ENCODE measurements at regions not wholly inside any gene's neighbourhood (a gene's known extent, or its start where the extent isn't known, plus 50 kb on each side); places are given as distances from the start of the nearest gene placed in this dataset.

DNA sequence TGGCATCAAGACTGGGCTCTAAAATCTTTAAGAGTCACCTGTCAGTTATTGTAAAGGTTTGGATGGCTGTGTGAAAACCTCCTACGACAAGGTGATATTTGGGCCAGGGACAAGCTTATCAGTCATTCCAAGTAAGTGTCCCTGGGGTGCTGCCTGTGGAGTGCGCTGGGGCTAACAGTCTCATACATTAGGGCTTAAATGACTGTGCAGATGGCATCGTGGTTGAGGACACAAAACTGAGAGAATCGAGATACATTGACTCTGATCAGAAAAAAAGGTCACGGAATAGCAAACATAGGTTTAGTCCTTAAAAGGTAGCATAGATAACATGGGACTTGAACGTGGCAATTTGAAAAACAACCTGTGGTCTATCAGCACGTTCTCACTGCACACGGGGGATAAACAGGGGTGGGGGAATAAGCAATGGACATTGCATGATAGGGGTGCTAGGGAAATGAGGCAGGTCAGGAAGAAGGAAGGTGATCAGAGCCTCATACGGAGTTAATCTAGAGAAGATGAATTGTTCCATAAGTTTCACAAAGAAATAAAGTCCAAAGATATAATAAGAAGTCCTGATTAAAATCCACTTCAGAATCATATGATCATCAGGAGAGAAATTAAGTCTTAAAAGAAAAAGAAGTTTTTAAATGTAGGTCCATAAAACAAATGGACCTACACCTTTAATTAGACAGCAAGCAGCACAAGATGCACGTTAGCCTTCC lies 100.3 kb downstream of the DAD1 start:
- H3K4me1 ChIP-seq (ENCODE audit: control insufficient read depth in 2 of 2, insufficient read depth in 2 of 2, low read length in 2 of 2): peaks cover 44 to 93% of the 10 kb centered on the region in 2 donors
- H3K27ac ChIP-seq (ENCODE audit: low read depth in 1 of 2, low read length in 1 of 2): peak overlapping the region; percentile 77 to 84
- H3K4me3 ChIP-seq (ENCODE audit: low read length in 2 of 2): peak overlapping the region; percentile 43 to 46
- no peaks in the 10 kb centered on the region for H3K9me3 ChIP-seq (ENCODE audit: control insufficient read depth in 2 of 2, insufficient read depth in 1 of 2, low read length in 1 of 2)
- whole genome bisulfite sequencing: 88% methylated on average over 10 of the region's 10 CpGs
- H3K27me3 ChIP-seq (ENCODE audit: control insufficient read depth in 2 of 2, insufficient read depth in 1 of 2, low read length in 1 of 2): no peaks in the 10 kb centered on the region
- H3K36me3 ChIP-seq (ENCODE audit: control insufficient read depth in 2 of 2, insufficient read depth in 2 of 2, low read length in 1 of 2): peaks cover 8 to 57% of the 10 kb centered on the region in 2 donors
- no peak for DNase-seq (ENCODE audit: low read depth in 6 of 9, low spot score in 9 of 9)

DNA sequence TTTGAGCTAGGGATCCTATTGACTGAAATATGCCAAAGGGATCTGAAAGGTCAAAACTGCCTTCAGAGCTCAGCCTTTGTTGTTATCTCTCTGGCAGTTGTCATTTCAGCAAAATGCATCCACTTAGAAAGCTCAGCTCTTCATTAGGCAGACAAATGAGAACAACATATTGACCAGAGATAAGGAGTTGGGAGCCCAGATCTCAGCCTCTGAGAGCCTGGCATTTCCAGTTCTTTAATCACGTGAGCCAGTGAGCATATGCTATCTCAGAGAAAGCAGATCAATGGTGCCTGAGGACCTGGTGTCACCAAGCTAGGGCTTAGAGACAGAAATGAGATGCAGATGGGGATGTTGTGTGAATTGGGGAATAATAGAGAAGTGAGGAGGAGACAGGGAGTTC lies 101.1 kb downstream of the DAD1 start:
- Histone ChIP-seq H3K36me3 (ENCODE audit: control insufficient read depth in 2 of 2, insufficient read depth in 2 of 2, low read length in 1 of 2) (peaks cover 8 to 50% of the 10 kb centered on the region in 2 donors), H3K27me3 (ENCODE audit: control insufficient read depth in 2 of 2, insufficient read depth in 1 of 2, low read length in 1 of 2) (no peaks in the 10 kb centered on the region), H3K4me3 (ENCODE audit: low read length in 2 of 2) (peak overlapping the region; percentile 43), H3K27ac (ENCODE audit: low read depth in 1 of 2, low read length in 1 of 2) (peak overlapping the region; percentile 66 to 84), H3K4me1 (ENCODE audit: control insufficient read depth in 2 of 2, insufficient read depth in 2 of 2, low read length in 2 of 2) (peaks cover 48 to 90% of the 10 kb centered on the region in 2 donors), H3K9me3 (ENCODE audit: control insufficient read depth in 2 of 2, insufficient read depth in 1 of 2, low read length in 1 of 2) (no peaks in the 10 kb centered on the region)
- WGBS: 54% methylated on average over 1 of the region's 1 CpG
- no peak for DNase-seq (ENCODE audit: low read depth in 6 of 9, low spot score in 9 of 9)

DNA sequence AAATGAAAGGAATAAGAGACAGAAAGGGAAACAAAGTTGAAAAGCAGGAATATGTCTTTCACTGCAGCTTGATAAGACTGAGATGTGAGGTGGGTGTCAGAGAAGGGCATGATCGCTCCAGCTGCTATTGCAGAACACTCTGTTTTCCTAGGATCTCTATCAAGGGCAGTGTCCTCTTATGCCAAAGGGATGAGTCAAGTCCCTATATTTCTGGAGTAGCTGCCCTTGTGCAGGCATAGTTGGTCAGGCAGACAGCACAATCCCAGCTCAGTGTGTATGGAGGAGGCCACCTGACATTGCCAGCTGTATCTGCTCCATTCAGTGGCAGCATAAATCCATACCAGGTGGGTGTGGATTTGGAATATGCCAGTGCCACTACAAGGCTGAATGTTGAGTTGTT lies 101.6 kb downstream of the DAD1 start:
- whole genome bisulfite sequencing: 92% methylated on average over 1 of the region's 1 CpG
- Histone ChIP-seq H3K9me3 (ENCODE audit: control insufficient read depth in 2 of 2, insufficient read depth in 1 of 2, low read length in 1 of 2) (no peaks in the 10 kb centered on the region), H3K36me3 (ENCODE audit: control insufficient read depth in 2 of 2, insufficient read depth in 2 of 2, low read length in 1 of 2) (peaks cover 8 to 44% of the 10 kb centered on the region in 2 donors), H3K4me1 (ENCODE audit: control insufficient read depth in 2 of 2, insufficient read depth in 2 of 2, low read length in 2 of 2) (peaks cover 46 to 88% of the 10 kb centered on the region in 2 donors), H3K4me3 (ENCODE audit: low read length in 2 of 2) (peak overlapping the region; percentile 42 to 43), H3K27ac (ENCODE audit: low read depth in 1 of 2, low read length in 1 of 2) (peak overlapping the region; percentile 66 to 84), H3K27me3 (ENCODE audit: control insufficient read depth in 2 of 2, insufficient read depth in 1 of 2, low read length in 1 of 2) (no peaks in the 10 kb centered on the region)
- DNase-seq (ENCODE audit: low read depth in 6 of 9, low spot score in 9 of 9): no peak

DNA sequence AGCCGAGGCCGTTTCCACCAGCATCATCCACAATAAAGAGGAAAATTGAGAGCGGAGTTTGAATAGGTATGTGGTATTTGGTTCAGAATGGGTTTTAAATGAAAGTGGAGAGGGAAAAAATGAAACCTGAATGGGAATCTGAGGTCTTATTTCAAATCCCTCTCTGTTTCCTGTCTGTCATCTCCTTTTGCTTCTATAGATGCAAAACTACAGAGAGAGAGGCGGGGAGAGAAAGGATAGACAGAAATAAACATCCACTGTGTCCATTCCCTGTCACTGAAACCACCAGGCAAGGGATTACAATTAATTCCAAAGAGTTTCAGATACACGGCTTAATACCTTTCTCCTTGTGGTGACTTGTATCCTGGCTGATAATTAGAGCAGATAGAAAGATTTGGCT lies 102.3 kb downstream of the DAD1 start:
- Histone ChIP-seq H3K36me3 (ENCODE audit: control insufficient read depth in 2 of 2, insufficient read depth in 2 of 2, low read length in 1 of 2) (peaks cover 8 to 41% of the 10 kb centered on the region in 2 donors), H3K4me3 (ENCODE audit: low read length in 2 of 2) (peak overlapping the region; percentile 42 to 43), H3K4me1 (ENCODE audit: control insufficient read depth in 2 of 2, insufficient read depth in 2 of 2, low read length in 2 of 2) (peaks cover 46 to 88% of the 10 kb centered on the region in 2 donors), H3K27me3 (ENCODE audit: control insufficient read depth in 2 of 2, insufficient read depth in 1 of 2, low read length in 1 of 2) (no peaks in the 10 kb centered on the region), H3K9me3 (ENCODE audit: control insufficient read depth in 2 of 2, insufficient read depth in 1 of 2, low read length in 1 of 2) (no peaks in the 10 kb centered on the region), H3K27ac (ENCODE audit: low read depth in 1 of 2, low read length in 1 of 2) (peak overlapping the region; percentile 81 to 84)
- DNase-seq (ENCODE audit: low read depth in 6 of 9, low spot score in 9 of 9): no peak
- 81% methylated on average over 5 of the region's 5 CpGs for WGBS

DNA sequence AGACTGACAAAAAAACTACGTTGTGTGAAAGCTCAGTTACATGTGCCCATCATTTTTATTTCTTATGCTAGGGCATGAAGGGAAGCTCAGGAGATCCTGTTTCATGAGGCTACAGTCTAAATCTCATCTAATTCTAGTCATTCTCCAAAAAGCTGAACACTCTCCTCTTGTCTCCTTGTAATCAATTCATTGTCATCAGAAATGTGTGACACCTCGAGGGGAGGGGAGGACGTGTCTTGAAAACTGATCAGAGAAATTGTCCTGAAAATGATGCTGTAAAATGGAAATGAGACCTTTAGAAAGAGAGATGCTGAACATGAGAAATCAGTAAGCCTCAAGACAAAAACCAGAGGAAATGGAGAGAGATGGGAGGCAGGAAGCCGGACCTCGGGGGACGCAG lies 103.4 kb downstream of the DAD1 start:
- 84% methylated on average over 6 of the region's 6 CpGs for WGBS
- H3K27ac ChIP-seq (ENCODE audit: low read depth in 1 of 2, low read length in 1 of 2): peak overlapping the region; percentile 81 to 84
- no peaks in the 10 kb centered on the region for H3K9me3 ChIP-seq (ENCODE audit: control insufficient read depth in 2 of 2, insufficient read depth in 1 of 2, low read length in 1 of 2)
- no peaks in the 10 kb centered on the region for H3K27me3 ChIP-seq (ENCODE audit: control insufficient read depth in 2 of 2, insufficient read depth in 1 of 2, low read length in 1 of 2)
- H3K36me3 ChIP-seq (ENCODE audit: control insufficient read depth in 2 of 2, insufficient read depth in 2 of 2, low read length in 1 of 2): peaks cover 8 to 38% of the 10 kb centered on the region in 2 donors
- H3K4me1 ChIP-seq (ENCODE audit: control insufficient read depth in 2 of 2, insufficient read depth in 2 of 2, low read length in 2 of 2): peaks cover 46 to 89% of the 10 kb centered on the region in 2 donors
- no peak for DNase-seq (ENCODE audit: low read depth in 6 of 9, low spot score in 9 of 9)
- peak overlapping the region; percentile 42 to 43 for H3K4me3 ChIP-seq (ENCODE audit: low read length in 2 of 2)

DNA sequence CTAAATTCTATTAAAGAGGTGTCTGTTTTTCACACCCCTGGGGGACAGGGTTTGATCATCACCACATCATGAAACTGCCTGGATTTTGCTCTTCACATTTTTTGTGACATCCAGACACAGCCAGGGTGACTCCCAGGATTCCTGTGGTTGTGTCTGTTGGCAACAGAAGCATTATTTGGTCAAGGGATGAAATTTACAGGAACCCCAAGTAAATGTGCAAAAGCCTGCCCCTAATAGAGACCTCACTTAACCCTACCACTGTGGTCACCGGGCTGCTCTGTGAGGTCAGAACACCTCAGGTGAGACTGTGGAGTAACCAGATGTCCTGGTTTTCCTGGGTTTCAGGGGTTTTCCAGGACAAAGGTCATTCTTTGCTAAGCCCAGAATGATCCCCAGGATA lies 103.8 kb downstream of the DAD1 start:
- Histone ChIP-seq H3K27ac (ENCODE audit: low read depth in 1 of 2, low read length in 1 of 2) (peak overlapping the region; percentile 70 to 84), H3K27me3 (ENCODE audit: control insufficient read depth in 2 of 2, insufficient read depth in 1 of 2, low read length in 1 of 2) (no peaks in the 10 kb centered on the region), H3K4me1 (ENCODE audit: control insufficient read depth in 2 of 2, insufficient read depth in 2 of 2, low read length in 2 of 2) (peaks cover 45 to 87% of the 10 kb centered on the region in 2 donors), H3K9me3 (ENCODE audit: control insufficient read depth in 2 of 2, insufficient read depth in 1 of 2, low read length in 1 of 2) (no peaks in the 10 kb centered on the region), H3K4me3 (ENCODE audit: low read length in 2 of 2) (peak overlapping the region; percentile 42 to 43), H3K36me3 (ENCODE audit: control insufficient read depth in 2 of 2, insufficient read depth in 2 of 2, low read length in 1 of 2) (peaks cover 8 to 33% of the 10 kb centered on the region in 2 donors)
- 96% methylated on average over 1 of the region's 1 CpG for WGBS
- DNase-seq (ENCODE audit: low read depth in 6 of 9, low spot score in 9 of 9): no peak

DNA sequence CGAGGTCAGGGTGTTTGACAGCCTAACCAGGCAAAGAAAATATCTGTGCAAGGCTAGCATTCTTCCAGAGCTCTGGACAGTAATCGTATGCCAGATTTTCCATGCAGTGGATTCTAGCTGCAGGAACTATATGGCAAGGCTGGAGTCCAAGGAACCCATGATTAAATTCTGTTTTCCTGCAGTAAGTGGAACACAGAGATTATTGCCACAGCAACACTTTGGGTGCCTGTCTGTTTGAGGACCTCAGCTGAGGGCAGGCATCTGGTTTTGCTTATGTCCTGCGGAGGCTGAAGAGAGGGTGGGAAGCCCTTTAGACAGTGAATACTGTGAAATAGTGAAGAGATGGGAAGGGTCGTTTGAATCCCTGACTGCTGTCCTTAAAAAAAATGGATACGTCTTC lies 104.4 kb downstream of the DAD1 start:
- Histone ChIP-seq H3K27ac (ENCODE audit: low read depth in 1 of 2, low read length in 1 of 2) (peak overlapping the region; percentile 58), H3K27me3 (ENCODE audit: control insufficient read depth in 2 of 2, insufficient read depth in 1 of 2, low read length in 1 of 2) (no peaks in the 10 kb centered on the region), H3K4me3 (ENCODE audit: low read length in 2 of 2) (peak overlapping the region; percentile 42 to 43), H3K4me1 (ENCODE audit: control insufficient read depth in 2 of 2, insufficient read depth in 2 of 2, low read length in 2 of 2) (peaks cover 43 to 87% of the 10 kb centered on the region in 2 donors), H3K9me3 (ENCODE audit: control insufficient read depth in 2 of 2, insufficient read depth in 1 of 2, low read length in 1 of 2) (no peaks in the 10 kb centered on the region), H3K36me3 (ENCODE audit: control insufficient read depth in 2 of 2, insufficient read depth in 2 of 2, low read length in 1 of 2) (peaks cover 8 to 29% of the 10 kb centered on the region in 2 donors)
- WGBS: 93% methylated on average over 5 of the region's 5 CpGs
- no peak for DNase-seq (ENCODE audit: low read depth in 6 of 9, low spot score in 9 of 9)

DNA sequence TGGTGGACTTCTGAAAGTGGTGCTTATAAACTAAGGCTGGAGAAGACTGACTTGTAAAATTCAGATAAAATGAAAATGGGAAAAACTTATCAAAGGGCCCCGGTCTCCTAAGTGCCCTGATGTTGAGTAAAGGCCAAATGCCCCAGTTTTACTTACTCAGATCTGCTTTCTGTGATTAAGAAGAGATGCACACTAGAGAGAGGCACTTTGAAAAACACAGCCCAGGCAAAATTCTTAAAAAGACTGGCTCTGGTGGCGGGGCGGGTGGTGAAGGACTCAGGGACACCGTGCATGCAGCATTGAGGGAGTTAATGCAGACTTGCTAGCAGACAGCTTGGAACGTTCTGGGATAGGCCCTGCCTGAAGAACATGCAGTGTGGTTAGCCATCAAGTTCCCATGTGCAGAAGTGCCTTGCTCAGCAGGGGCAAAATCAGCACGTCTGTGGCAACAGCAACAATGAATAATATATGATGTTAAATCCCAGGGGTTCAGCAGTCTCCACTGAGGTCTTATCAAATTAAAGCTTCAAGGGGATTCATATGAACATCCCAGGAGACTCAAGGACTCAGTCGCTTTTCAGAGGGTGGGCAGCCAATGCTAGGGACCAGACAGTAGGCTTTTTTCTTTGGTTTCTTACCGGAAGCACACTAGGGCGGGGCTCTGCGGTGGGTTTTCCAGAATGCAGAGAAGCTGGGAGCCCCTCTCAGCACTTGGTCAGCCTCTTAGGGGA lies 105.0 kb downstream of the DAD1 start:
- 87% methylated on average over 10 of the region's 10 CpGs for WGBS
- Histone ChIP-seq H3K4me1 (ENCODE audit: control insufficient read depth in 2 of 2, insufficient read depth in 2 of 2, low read length in 2 of 2) (peaks cover 43 to 86% of the 10 kb centered on the region in 2 donors), H3K27me3 (ENCODE audit: control insufficient read depth in 2 of 2, insufficient read depth in 1 of 2, low read length in 1 of 2) (no peaks in the 10 kb centered on the region), H3K4me3 (ENCODE audit: low read length in 2 of 2) (peak overlapping the region; percentile 42 to 43), H3K36me3 (ENCODE audit: control insufficient read depth in 2 of 2, insufficient read depth in 2 of 2, low read length in 1 of 2) (peaks cover 8 to 30% of the 10 kb centered on the region in 2 donors), H3K27ac (ENCODE audit: low read depth in 1 of 2, low read length in 1 of 2) (peak overlapping the region; percentile 58 to 81), H3K9me3 (ENCODE audit: control insufficient read depth in 2 of 2, insufficient read depth in 1 of 2, low read length in 1 of 2) (no peaks in the 10 kb centered on the region)
- DNase-seq (ENCODE audit: low read depth in 6 of 9, low spot score in 9 of 9): no peak

Measured in thymus (tissue), 11 donors.